Activated CD4-positive, alpha-beta T cell treated with anti-CD3 and anti-CD28 coated beads, Interleukin-2, Interleukin-4, amounts not matched to agents 100 ng/mL and 50 ng/mL, durations not matched to agents 16 hours and 8 hours (primary cell): ENCODE measurements at regions not wholly inside any gene's neighbourhood (a gene's known extent, or its start where the extent isn't known, plus 50 kb on each side); places are given as distances from the start of the nearest gene placed in this dataset.
"Not testable (repeated sequence)": the region's sequence is repeated elsewhere in the genome, so short reads cannot be mapped to it uniquely, and the experiment has no call there.

Source experiments
- DNase-seq: peaks from one replicate; pipeline ENCODE4 v3.0.0-alpha.2; 2020; ENCODE audit warnings: low spot score

DNA sequence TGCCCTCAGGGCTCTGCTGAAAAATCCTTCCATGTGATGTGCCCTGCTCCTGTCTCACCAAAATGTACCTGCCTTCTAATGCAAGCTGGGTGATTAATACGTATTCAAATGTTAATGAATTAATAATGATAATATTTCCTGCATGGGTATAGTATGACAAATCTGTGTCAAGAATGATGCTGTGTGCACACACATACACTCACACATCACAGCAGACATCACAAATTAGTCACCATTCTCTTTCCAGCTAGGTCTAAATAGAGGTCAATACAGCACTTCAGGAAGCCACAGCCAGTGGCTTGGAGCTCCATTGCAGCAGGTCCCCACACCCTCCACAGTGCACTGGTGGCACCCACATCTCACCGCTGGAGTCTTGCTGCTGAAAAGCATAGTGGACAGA is 681.2 kb upstream of the NRP1 start:
- DNase-seq = no peak

DNA sequence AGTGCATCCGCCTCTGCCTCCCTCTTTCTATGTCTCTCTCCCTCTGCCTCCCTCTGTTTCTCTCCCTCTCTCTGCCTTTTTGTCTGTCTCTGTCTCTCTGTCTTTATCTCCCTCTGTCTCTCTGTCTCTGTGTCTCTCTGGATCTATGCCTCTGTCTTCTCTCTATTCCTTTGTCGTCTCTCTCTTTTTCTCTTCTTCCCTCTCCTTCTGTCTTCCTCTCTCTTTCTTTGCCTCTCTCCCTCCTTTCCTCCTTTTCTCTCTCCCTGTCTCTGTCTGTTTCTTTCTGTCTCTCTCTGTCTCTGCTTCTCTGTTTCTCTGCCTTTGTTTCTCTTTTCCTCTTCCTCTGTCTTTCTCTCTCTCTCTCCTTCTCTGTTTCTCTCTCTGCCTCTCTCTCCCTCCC is 678.8 kb upstream of the NRP1 start:
- no peak for DNase-seq

DNA sequence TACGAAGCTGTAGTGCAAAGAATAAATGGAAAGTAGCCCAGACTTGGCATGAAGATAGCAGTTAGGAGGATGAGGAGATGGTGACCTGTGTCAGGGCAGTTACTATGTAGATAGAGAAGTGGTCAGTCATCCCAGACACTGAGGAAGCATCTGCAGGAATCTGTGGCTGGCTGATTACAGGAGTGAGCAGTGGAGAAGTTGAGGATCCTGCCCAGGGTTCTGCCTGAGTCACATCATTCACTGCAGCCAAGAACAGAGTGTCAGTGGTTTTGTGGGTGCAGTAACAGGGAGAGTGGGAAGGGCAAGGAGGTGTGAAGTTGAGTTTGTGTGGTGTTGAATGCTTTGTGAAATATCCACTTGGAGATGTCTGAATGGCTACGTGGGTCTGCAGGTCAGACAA is 676.4 kb upstream of the NRP1 start:
- DNase-seq = no peak

DNA sequence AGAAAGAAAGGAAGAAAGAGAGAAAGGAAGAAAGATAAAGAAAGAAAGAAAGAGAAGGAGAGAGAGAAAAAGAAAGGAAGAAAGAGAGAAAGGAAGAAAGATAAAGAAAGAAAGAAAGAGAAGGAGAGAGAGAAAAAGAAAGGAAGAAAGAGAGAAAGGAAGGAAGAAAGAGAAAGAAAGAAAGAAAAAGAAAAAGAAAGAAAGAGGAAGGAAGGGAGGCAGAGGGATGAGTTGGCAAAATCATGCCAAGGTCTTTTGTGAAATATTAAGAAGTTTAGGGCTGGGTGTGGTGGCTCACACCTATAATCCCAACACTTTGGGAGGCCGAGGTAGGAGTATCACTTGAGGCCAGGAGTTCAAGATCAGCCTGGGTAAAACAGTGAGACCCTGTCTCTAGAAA is 675.8 kb upstream of the NRP1 start:
- not testable (repeated sequence) for DNase-seq

DNA sequence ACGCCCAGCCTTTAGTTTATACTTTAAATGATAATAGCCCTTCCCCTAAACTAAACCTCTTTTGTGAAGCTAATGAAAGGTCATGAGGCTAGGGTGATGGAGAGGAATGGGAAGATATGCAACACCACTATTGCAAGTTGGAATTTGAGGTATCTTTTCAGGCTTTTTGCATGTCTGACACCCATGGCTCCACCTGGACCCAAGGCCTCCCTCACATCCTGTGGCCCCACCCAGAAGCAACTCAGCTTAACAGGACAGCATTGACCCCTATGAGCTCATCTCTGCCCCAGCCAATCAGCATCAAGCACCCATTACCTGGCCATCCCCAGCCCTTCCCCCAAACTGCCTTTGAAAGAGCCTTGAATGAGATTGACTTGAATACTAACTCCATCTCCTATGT is 674.2 kb upstream of the NRP1 start:
- DNase-seq = no peak

DNA sequence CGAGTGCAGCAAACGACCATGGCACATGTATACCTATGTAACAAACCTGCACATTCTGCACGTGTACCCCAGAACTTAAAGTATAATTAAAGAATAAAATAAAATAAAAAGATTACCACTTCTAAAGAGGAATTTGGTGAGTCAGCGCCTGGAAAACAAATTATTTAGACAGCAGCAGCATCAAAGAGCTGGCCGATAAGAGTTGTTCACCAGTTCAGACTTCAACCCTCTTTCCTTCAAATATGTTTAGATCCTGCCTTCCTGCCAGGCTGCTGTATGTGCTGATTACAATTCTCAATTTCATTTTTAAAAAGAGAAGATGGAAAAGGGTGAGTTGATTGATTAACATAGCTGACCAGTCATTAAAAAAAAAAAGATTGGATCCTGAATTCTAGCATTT is 672.0 kb upstream of the NRP1 start:
- no peak for DNase-seq

DNA sequence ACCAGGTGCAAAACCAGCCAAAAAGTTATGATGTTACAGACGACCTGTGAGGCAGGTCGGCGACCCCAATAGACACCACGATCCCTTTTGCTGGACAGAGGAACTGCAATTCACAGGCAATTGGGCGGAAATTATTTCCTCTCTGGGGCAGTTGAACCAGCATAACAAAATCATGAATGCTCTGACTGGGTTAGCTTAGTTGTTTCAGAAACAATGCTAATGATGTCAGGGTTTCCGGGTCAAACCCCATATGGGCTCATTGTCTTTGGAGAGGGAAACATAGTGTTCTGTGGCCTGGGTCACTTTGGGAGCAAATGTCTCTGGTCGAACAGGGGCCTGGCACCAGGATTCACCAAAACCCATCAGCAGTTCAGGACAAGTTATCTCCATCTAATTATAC is 669.1 kb upstream of the NRP1 start:
- no peak for DNase-seq

DNA sequence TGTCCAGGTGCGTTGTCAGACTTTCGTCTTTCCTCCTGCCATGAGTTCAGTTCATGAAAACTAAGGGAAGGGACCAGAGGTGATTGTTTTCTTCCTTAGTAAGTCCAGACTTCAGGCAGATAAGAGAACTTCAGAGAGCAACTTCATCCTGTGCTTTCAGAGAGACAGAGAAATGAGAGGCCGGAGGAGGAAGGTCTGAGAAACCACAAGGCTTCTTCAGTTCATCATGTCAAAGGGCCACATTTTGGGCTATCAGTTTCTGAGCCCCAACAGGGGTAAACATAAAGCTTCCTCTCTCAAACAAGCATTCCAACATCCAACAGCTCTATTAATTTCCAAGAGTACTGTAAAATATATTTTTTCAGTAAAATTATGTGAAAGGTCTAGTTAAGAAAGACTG is 668.4 kb upstream of the NRP1 start:
- no peak for DNase-seq

DNA sequence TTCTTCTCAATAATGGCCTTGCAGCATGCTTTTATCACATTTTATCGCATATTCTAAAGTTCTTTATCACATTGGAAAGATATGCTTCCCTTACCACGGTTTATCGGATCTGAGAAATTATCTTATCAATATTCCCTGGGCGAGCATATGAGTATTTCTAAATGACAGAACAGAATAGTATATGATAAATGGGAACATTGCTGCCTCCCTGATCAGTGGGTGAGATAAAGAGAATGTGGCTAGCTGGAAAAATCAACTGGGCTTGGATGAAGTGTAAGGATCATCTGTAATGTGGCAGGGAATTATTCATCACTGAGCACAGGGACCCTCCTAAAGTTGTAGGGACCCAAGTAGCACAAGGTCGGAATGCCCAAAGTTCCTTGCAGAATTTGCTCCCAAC is 667.4 kb upstream of the NRP1 start:
- no peak for DNase-seq

DNA sequence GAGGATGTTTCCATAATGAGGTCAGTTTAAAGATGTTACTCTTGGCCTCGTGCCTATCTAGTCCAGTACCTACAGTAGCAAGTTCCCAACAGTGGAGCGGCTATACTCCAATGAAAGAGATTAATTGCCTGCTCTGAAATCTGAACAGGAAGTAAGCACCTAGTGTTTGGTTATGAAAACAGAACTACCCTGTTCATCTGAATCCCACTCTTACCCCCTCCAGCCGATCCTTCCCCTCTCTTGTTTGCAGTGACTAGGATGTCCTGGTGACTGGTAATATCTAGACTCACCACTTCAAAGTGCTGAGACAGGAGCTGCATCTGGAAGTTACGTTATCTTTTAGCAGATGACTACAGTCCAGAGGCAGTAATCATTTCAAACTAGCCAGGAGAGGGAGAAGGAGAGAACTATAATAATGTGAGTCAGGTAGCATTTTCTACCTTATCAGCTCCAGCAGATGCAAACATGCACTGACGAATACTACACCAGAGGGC is 666.7 kb upstream of the NRP1 start:
- no peak for DNase-seq

DNA sequence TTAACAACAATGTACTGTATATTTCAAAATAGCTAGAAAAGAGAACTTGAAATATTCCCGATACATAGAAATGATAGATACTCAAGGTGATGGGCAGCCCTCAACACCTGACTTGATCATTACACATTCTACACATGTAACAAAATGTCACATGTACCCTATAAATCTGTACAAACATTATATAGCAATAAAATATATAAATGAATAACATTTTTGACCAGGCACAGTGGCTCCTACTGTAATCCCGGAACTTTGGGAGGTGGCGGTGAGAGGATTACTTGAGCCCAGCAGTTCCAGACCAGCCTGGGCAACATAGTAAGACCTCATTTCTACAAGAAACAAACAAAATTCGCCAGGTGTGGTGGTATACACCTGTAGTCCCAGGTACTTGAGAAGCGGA is 659.5 kb upstream of the NRP1 start:
- no peak for DNase-seq

DNA sequence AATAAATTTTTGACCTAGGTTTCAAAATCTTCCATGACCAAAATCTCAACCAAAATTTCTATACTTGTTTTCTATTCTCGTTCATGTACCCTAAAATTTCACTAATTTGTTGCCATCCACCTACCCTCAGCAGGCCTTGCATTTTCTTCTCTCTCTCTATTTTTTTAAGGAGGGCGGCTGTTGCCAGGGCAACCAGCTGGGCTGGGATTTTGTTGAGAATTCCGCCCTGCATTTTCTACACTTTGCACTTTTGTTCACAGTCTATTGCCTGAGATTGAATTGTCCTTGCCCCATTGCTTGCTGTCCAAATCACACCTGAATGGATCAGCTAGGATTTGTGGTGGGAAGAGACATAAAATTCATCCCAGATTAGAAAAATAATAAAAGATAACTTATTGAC is 657.5 kb upstream of the NRP1 start:
- DNase-seq = no peak

DNA sequence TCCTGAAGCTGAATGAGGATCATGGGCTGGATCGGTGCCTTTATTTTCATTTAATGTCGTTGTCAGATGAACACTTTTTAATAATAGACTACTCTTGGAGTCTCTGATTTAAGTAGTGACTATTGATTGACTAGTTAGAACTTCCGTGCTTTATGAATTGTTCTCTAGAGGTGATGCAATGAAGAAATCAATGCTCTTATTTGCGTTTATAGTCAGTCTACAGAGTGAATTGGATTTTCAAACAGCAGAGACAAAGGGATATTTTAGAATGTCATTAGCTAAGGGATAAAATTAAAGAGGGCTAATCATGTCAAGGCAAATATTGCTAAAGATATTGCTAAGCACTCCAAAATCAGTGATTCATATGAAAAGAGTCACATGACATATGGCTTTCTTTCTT is 652.0 kb upstream of the NRP1 start:
- DNase-seq = no peak

DNA sequence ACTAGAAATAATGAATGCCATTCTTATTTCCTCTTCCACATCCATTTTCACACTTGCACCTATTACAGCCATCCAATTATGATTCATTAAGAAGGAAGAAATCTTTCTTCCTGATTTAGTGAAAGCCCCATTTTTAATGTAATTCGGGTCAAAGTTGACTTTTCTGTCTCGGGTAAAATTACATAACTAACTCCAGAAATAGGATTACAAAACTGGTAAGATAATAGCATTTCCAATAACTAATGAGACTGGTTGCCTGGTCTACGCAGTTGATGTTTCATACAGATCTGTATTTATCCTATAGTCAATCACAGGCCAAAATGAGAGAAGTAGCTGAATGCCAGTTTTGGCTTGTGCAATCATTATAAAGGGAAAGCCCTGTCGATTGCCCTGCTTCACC is 651.5 kb upstream of the NRP1 start:
- DNase-seq = no peak

DNA sequence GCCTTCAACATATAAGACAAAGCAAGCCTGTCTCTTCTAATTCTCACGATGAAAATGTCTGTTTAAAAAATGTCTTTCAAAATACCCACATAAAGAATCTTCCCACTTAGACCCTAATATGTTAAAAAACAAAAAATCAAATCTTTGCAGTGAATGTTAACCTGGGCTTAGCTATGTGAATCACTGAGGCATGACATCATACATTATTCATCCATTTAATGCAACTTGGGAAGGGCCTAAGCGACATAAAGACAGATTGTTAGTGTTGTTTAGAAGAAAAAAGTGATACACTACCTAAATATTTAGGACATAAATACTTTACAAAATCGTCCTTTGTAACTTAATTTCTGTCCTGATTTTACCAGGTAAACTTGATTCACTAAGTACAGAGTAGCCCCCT is 648.5 kb upstream of the NRP1 start:
- no peak for DNase-seq

DNA sequence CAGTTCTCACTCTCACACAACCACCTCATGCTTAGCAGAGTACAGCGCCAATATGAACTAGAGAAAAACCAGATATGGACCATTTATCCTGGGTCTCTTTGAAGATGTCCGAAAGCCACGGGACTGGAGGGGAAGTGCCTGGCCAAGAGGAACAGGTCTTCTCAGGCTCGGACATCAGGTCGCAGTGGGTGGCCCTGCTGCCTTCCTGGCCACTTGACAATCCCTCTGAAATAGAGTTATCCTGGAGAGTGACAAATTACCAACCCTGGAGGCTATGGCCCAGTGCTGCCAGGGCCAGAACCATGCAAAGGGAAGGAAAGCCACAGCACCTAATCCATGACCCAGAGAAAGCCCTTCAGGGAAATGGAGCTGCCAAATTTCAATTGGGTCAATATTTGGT is 646.8 kb upstream of the NRP1 start:
- DNase-seq = no peak

DNA sequence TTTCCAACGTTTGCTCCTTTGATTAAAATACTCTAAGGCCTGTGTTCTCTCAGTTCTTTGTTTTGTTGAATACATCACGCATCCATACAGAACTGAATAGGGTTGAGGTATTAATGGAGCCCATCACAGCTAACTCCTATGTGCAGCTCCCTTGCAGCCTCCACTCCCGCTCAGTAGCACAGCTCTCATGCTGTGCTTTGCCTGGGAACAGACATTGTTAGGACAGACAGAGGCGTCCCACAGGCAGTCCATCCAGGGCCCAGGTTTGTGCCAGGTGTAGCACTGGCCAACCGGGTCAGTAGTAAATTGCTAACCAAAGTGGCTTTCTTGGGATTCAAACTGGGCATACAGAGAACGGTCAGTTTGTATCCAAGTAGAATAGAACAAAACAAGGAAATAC is 644.7 kb upstream of the NRP1 start:
- no peak for DNase-seq

DNA sequence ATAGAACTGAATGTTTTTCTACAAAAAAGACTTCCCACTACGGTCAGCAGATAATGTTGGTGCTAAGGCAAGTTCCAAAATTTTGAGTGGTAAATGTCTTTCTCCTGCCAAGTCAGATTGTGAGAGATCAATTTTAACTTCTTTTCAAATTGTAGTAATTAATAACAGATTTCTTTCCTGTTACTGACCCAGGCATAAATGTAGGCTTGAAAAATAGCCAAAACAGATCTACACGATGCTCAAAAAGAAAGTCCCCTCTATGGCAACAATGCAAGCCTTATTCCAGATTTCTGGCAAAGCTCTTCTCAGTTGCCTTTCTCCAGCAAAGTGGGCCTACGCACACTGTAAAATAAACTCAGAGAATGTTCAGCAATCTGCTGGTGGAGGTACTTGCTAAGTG is 641.0 kb upstream of the NRP1 start:
- no peak for DNase-seq

DNA sequence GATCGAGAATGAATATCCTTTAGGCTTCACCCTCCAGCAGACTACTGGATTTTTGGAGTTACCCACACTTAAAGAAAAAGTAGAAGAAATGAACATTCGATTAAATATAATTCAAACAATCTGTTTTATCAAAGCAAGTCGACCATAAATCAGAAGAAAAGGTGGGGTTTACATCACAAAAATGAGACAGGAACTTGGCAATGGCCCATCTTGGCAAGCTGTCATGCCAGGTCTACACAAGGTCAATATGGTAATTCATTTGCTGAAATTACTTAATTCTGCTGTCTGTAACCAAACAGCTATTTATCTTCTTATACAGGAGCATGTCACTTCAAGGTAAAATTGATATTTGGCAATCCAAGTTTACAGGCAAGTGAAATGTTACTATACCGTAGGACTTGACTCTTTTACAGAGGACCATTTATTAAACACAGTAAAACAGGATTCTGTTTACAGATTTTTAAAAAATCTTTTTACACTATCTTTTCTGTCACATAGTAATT is 640.6 kb upstream of the NRP1 start:
- DNase-seq = no peak

DNA sequence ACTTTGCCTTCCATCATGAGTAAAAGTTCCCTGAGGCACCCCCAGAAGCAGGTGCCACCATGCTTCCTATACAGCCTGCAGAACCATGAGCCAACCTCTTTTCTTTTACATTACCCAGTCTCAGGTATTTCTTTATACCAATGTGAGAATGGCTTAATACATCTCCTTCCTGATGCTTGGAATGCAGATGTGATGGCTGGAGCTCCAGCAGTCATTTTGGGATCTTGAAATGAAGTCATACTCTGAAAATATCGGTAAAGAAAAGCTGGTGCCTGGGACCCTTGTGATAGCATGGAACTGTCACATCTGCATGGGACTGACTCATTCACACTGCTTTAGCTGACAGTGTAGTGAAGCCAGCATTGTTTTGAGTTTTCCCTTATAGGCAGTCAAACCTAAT is 634.5 kb upstream of the NRP1 start:
- DNase-seq = no peak

DNA sequence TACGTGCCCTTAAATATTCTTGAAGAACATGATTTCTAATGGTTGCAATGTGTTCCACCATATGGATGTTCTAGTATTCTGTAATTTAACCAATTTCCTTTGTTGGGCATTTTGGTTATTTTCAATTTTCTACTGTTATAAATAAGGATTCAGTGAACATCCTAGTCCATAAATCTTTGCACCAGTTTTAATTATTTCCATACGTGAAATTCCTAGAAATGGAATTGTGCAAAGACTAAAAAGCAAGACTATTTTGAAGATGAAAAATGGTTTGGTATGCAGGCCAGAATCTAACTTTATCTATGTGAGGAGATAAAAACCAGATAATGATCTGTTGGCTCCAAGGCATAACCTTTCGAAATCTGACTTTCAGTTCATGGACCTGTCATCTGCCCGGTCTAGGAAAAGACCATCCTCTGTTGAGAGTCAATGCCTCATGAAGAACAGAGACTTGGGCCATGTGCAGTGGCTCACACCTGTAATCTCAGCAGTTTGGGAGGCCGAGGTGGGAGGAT is 633.2 kb upstream of the NRP1 start:
- no peak for DNase-seq

DNA sequence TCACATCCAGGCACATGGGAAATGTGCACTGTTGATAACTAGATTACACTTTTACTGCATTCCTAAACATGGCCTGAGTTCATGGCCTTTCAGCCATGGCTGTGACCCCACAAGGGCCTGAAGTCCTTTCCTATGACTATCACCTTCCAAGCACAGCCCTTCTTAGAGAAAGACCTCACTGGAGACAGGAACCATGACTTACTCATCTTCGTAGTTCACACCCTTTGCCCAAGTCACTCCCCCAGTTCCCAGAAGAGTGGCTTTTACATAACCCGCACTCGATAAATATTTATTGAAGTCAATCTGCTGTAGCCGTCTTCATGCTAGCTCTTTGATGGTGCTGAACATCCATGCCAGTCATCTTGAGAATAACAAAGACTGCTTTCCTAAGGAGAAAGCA is 632.5 kb upstream of the NRP1 start:
- no peak for DNase-seq

DNA sequence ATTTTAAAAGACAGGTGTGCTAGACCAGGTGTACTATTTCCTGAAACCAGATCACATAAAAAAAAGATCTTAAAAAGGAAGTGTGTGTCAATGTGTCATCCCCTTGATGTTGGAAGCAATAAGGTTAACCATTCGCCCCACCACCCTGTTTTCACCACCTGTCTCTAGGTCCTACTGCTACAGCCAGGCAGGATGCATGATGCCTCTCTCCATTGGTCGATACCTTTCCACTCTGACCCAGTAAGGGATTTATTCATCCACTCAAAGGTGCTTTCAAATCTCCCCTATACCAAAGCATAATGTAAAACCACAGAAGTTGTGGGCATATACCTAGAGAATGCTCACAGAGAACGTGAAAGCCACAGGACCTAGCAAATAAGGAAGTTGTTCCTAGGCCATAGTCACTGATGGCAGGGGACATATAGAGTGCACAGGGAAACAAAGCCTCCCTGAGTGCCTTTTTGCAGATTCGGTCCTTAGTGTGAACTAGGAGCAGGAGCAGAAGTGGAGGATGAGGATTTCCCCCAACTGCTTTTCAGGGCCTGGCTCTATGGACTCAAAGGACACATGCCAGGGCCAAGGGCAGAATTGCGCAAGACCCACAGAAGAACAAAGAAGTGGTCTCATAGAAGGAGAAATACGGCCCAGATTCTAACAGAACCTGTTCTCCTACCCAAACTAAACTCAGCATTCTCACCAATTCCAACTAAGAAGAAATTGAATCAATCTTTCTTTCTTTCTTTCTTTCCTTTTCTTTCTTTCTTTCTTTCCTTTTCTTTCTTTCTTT is 631.5 kb upstream of the NRP1 start:
- DNase-seq = no peak

DNA sequence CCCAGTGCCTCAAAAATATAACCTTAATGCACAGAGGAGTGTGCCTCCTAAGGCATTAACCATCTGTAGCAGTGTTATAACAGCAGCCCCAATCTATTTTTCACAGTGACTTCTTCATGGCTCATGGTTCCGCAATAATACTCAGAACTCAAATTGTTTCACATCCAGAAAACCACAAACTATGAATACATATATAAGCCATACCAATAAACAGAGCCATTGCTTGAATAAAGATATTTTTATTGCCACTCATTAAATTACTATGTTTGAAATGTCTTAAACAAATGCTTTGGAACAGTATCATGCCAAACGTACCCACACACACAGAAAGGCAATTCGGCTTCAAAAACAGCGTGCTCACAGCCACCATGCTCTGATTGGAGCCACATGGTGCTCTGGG is 629.3 kb upstream of the NRP1 start:
- DNase-seq = no peak
